NCI-H524 (cell line): ENCODE measurements at regions not wholly inside any gene's neighbourhood (a gene's known extent, or its start where the extent isn't known, plus 50 kb on each side); places are given as distances from the start of the nearest gene placed in this dataset.
A peak's percentile ranks its signal among the peaks of the same experiment; 100 is the strongest.
"Not testable (repeated sequence)": the region's sequence is repeated elsewhere in the genome, so short reads cannot be mapped to it uniquely, and the experiment has no call there.

Experiments
- DNase-seq, 2 experiments: peaks; one replicate each; lab custom pipeline; 2025; lab: John Stamatoyannopoulos, UW

GRCh38 chr11:82536706-82537105 lies 197.0 kb downstream of the FAM181B start:
- DNase-seq = no peak

DNA sequence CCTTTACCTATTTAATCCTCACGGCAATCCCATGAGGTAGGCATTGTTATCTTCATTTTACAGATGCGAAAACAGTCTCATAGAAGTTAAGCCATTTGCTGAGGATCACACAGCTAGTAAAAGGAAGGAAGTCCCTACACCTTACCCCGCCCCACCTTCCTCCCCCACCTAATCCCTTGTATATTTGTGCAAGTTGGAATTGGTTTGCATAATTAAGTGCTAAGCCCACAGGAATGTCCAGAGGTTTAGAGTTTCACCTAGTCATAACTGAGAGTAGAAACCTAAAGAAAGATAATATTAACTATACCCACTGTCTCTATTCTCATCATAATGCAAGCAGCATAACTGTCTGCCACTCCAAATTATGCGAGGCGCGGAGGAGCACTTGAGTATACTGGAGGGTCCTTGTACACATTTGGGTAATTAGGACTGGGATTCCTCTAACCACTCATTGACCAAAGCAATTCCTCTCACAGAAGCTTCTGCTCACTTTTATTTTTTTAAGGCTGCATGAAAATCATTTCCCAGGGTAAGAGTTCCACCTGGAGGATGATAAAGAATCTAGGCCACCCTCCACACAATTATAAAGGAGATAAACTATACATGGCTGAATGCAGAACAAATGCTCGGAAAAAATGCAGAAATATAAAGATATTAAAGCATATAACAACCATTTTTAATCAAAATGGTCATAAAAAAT lies 199.9 kb downstream of the FAM181B start:
- DNase-seq = peak; percentile 92 to 96

DNA sequence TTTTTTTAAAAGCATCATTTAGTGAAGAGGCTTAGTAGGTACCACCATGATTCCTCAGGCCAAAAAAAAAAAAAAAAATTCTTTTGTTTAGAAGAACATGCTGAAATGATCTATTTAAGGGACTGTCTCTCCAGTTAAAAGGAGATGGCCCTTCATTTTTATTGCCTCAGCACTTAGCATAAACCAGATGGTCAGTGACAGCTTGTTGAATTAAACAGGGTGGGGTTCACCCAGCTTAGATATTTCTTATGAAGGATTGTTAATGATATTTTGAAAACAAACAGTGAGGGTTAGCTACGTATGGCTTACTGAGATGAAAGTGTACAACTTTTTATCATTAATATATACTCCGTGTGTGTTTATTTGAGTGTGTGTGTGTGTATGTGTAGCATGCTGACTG lies 203.7 kb downstream of the FAM181B start:
- peak; percentile 66 to 87 for DNase-seq

DNA sequence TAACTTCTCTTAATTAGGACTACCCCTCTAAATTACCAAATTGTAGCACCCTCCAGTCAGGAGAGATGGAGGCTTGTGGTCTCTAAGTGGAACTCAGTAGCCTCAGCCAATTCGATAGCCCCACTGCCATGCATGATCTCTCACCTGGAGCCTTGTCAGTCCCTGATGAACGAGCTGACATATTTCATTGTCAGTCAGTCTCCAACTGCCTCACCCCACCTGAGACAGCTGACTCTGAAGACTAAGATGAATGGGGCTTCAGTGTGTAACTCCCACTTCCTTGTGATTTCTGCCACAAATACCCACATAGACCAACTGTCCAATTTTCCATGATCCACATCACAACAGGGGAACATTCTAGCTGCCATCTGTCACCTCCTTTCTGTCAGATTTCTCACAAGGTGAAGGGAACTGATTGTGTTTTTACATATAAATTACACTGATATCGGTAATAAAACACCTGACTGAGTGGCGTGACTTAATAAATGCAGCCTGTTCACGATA lies 206.5 kb downstream of the FAM181B start:
- DNase-seq = peak; percentile 17 to 69

- DNase-seq = peak; percentile 59 to 87
Observed at GRCh38 chr11:82523141-82523540, 210.5 kb downstream of the FAM181B start.

DNA sequence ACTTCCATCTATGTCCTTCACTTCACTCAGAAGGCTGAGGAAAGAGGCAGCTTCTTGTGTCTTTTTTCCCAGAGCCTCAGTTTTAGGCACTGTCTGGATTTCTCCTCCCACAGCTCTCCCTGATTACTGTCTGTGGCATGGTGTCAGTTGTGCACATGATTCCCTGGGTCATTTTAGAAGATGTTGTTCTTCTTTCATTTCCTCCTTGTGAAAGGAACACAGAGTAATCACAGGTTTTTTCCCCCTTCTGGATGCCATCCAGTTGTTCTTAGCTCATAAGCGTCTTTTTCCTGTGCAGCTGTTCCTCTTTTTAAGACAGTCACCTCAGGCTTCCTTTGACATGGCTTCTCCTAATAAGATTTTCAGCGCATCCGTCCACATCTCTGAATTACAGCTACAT lies 212.2 kb downstream of the FAM181B start:
- peak; percentile 61 to 91 for DNase-seq

DNA sequence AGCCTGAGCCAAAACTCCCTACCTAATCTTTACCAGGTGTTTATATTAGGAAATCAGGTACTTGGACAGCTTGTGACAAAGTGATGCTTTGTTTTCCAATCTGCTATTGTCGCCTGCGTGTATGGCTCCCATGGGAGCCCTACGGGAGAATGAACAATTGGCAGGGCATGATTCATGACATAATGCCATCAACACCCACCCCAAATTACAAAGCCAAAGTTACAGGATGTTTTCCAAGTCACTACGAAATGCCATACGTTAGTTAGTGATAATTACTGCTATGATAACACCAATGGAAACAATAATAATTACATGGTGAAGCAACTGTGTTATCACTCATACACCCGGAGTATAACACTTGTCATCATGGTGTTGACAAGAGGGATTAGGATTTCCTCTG lies 226.4 kb downstream of the FAM181B start:
- peak; percentile 44 to 82 for DNase-seq

GRCh38 chr11:82505379-82505778 lies 228.3 kb downstream of the FAM181B start:
- no peak for DNase-seq

DNA sequence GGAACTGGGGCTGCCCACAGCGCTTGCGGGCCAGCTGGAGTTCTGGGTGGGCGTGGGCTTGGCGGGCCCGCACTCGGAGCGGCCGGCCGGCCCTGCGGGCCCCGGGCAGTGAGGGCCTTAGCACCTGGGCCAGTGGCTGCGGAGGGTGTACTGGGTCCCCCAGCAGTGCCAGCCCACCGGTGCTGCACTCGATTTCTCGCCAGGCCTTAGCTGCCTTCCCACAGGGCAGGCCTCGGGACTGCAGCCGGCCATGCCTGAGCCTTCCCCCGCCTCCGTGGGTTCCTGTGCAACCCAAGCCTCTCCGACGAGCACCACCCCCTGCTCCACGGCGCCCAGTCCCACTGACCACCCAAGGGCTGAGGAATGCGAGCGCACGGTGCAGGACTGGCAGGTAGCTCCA lies 232.5 kb downstream of the FAM181B start:
- DNase-seq = not testable (repeated sequence)

DNA sequence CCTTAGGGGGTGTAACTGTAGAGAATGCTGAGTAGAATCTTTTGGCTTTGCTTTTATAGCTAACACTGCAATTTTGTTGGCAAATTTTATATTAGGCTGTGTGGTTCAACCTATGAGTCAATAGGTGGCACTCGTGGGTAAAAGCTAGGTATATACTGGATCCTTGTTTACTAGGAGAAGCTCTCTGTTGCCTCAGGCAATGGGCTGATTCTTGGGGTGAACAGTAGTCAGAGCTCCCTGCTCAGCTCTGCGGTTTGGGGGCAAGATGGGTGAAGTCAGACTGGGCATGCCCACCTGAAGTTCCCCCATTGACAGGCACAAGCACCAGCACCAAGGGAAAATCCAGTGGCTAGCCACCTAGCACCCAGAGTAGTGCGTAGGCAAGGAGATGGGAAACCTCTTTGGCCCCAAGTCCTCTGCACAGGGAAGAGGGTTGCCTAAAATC lies 238.7 kb downstream of the FAM181B start:
- DNase-seq = peak; percentile 6 to 41

DNA sequence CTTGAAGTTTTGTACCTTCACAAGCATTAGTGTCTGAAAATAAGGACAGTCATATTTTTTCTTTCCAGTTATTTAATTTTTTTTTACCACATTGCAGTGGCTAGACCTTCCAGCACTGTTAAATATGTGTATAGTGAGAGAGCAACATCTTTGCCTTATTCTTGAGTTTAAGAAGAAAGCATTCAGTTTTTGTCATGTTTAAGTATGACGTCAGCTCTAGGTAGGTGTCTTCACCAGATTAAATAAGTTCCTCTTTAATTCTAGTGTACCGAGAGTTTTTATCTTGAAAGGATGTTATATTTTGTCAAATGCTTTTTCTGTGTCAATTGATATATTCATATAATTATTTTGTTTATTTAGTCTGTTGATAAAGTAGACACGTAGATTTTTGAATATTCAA lies 258.8 kb downstream of the FAM181B start:
- DNase-seq = no peak

DNA sequence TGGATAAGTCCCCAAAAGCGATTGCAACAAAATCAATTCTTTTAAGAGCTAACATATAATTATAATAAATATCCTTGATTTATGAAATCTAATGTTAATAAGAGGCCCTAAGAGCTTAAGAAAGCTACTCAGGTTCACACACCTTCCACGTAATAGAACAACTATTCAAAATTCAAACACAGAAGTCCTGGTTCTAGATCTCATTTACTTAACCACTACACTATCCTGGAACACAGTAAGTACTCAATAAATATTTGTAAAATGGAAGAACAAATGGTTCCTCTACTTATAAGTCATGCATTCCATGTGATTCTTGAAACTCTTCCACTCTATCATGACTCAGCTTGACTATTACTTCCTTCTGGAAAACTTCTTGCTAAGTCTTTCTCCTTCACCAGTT lies 268.2 kb downstream of the FAM181B start:
- no peak for DNase-seq

GRCh38 chr11:82462608-82463242 lies 270.9 kb downstream of the FAM181B start:
- DNase-seq = peak; percentile 92 to 97

DNA sequence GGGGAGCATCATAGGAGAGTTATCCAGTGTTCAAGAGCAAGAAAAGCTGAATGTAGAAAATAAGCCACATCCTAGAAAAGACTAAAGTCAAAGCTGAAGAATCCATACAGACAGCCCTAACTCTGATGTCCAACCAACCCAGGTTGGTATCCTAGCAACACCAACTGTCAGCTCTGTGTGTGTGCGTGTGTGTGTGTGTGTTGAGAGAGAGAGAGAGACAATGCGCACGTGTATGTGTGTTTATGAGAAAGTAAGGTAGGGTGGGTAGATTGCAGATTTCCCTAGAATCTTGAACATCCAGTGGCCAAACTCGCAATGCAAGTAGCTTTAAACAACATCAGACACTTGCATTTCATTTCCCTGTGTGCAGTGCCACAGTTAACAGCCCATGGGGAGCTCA lies 274.9 kb downstream of the FAM181B start:
- DNase-seq = peak; percentile 23 to 58

- no peak for DNase-seq
Observed at GRCh38 chr11:82458147-82458546, 275.5 kb downstream of the FAM181B start.

DNA sequence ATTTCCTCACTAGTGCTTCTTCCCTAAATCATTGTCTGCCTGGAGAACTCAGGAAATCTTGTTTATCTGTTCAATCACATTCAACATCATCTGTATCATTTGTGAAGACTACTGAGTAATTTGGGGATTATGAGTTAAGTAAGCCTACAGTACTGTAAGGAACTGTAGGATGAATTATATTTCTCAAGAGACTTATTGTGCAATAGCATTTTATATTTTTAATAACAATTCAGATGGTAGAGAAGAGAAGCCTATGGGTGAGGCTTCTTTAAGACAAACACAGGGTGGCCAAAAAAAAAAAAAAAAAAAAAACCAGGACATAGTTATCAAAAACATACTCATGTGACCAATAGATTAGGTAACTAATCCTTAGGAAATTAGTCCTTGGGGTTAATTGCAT lies 282.7 kb downstream of the FAM181B start:
- DNase-seq = no peak

- no peak for DNase-seq
Observed at GRCh38 chr11:82406611-82407010, 327.1 kb downstream of the FAM181B start.

DNA sequence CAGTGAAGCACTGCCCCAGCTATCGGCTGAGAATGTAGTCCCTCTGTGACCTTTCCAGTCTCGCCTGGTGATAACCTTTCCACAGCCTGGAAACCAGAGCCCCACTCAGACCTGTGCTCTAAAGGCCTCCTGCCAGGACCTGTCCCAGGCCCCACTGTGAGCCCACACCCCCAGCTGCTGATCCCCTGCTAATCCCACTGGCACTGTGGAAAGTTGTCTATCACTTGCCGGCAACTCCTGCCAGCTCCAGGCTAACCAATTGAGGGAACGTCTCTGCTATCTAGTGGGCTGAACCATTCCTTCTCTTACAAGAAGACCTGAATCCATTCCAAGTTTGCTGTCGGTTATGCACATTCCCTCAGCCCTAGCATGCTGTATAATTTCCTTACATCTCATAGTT lies 328.2 kb downstream of the FAM181B start:
- no peak for DNase-seq

- no peak for DNase-seq
Observed at GRCh38 chr11:82404981-82405380, 328.7 kb downstream of the FAM181B start.

DNA sequence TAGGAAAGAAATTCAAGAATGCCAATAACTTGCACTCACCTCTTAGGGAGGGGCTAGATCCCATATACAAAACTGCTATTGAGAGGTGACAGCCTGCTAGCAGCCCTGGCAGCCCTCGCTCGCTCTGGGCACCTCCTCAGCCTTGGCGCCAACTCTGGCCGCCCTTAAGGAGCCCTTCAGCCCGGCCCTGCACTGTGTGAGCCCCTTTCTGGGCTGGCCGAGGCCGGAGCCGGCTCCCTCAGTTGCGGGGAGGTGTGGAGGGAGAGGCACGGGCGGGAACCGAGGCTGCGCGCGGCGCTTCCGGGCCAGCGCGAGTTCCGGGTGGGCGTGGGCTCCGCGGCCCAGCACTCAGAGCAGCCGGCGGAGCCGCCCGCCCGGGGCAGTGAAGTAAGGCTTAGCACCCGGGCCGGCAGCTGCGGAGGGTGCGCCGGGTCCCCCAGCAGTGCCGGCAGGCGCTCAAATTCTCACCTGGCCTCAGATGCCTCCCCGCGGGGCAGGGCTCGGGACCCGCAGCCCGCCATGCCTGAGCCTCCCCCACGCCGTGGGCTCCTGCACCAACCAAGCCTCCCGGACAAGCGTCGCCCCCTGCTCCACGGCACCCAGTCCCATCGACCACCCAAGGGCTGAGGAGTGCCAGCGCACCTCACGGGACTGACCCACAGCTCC lies 329.9 kb downstream of the FAM181B start:
- no peak for DNase-seq

GRCh38 chr11:82398300-82398815 lies 335.3 kb downstream of the FAM181B start:
- DNase-seq = no peak

DNA sequence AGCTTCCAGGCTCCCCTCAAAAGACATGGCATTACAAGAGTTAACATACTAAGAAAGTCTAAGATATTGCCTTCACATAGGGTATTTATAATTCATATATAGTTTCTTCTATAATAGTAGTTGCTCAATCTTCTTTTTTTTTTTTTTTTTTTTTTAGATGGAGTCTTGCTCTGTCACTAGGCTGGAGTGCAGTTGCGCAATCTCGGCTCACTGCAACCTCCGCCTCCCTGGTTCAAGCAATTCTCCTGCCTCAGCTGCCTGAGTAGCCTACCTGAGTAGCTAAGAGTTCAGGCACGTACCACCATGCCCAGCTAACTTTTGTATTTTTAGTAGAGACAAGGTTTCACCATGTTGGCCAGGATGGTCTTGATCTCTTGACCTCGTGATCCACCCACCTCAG lies 337.0 kb downstream of the FAM181B start:
- not testable (repeated sequence) for DNase-seq

DNA sequence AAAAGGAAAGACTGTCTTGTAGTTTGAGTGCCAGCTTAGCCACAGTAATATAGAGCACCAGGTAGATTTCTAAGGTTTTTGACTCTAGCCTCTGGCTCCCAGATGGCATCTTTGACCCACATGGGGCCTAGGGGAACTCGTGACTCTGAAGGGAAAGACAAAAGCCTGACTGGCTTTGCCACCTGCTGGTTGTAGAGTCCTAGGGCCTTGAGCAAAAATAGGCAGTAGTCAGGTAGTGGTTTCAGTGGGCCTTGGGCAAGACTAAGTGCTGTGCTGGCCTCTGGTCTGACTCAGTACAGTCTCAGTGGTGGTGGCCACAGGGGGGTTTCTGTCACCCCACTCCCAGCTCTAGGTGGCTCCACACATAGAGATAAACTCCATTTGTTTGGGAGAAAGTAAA lies 349.4 kb downstream of the FAM181B start:
- peak in 1 of 2 experiments; percentile 6 for DNase-seq
